ENCODE measurements at regions not wholly inside any gene's neighbourhood (a gene's known extent, or its start where the extent isn't known, plus 50 kb on each side); places are given as distances from the start of the nearest gene placed in this dataset.

DNA sequence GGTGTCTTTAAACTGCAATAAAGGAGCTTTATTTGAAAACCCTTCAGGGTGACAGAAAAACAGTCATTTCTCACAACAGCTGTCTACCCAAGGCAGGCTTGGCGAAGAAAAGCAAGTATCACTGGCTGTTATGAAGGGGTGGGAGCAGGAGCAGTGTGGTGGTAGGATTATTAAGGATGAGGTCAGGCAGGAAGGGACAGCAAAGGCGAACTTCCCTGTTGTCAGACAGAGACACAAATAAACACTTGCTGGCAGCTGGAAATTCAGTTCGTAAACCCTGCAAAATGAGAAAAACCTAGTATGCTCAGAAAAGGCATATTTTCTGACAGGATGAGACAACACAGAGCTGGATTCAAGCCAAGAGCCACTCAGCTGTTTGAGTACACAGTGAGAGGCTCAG lies 416.3 kb upstream of the CDH5 start (continued):
- TF ChIP-seq, protein P1, sequence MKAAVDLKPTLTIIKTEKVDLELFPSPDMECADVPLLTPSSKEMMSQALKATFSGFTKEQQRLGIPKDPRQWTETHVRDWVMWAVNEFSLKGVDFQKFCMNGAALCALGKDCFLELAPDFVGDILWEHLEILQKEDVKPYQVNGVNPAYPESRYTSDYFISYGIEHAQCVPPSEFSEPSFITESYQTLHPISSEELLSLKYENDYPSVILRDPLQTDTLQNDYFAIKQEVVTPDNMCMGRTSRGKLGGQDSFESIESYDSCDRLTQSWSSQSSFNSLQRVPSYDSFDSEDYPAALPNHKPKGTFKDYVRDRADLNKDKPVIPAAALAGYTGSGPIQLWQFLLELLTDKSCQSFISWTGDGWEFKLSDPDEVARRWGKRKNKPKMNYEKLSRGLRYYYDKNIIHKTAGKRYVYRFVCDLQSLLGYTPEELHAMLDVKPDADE (CRISPR knock-in tag; IDR thresholded peaks at IDR 0.05) = no peak
- TF ChIP-seq ZNF432 (CRISPR knock-in tag; IDR thresholded peaks at IDR 0.05; ENCODE audit: borderline replicate concordance) = no peak

DNA sequence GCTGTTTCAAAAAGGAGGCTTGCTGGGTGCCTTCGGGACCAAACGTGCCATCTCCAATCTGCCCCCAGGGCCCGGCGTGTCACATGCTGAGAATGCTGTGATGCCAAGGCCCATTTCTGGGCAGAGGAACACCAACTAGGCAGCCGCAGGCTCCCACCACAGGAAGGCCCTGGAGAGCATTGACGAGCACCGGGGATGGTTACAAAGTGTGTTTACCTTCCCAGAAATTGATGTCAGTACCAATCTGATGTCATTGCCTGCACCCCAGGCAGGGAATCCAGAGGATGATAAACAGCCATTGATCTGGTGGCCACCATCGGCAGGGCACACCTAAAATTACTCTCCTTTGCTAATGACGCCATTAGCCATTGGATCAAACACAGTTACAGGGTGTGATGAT lies 418.1 kb upstream of the CDH5 start:
- BruUV-seq (replicated peaks) = no TSS peak
- CTCF ChIA-PET (ENCODE audit: low intra/inter-chr PET ratio, low total read pairs) = no interaction called here
- WGBS (ENCODE audit: low lambda C conversion rate) = 34% methylated on average over 8 of the region's 9 CpGs
- in situ Hi-C loops (cut with HindIII; ENCODE audit: extremely low pct_ligation_motif_present, low pct_unique_long_range_greater_than_20kb) (no loop called here), intact Hi-C loops (cut with micrococcal nuclease; ENCODE audit: unreplicated experiment) (no loop called here)
- Histone ChIP-seq H3K9ac (ENCODE audit: insufficient read depth, low read depth, low read length) (no peak overlapping the region), H3K9me3 (ENCODE audit: low read length) (no peaks in the 10 kb centered on the region), H4K20me1 (ENCODE audit: insufficient read depth, low read length) (no peaks in the 10 kb centered on the region), H2AFZ (ENCODE audit: low read length) (no peak overlapping the region), H3K4me2 (ENCODE audit: low read depth, low read length) (no peak overlapping the region), H3K27ac (ENCODE audit: extremely low read length, insufficient read depth, low read length) (no peak overlapping the region), H3K4me1 (ENCODE audit: insufficient read depth, low read length) (no peaks in the 10 kb centered on the region), H3K36me3 (replicated peaks in 1 of 2; ENCODE audit: control insufficient read depth in 1 of 2, insufficient read depth in 2 of 2, low read length in 2 of 2) (no peaks in the 10 kb centered on the region), H3K27me3 (ENCODE audit: control insufficient read depth in 1 of 2, insufficient read depth in 2 of 2, low read length in 2 of 2) (no peaks in the 10 kb centered on the region), H3K79me2 (ENCODE audit: insufficient read depth, low read length) (no peaks in the 10 kb centered on the region), H3K4me3 (replicated peaks in 1 of 3; ENCODE audit: insufficient read depth in 1 of 3, low read depth in 2 of 3, low read length in 3 of 3) (no peak overlapping the region)
- ATAC-seq = no peak
- DNase-seq (ENCODE audit: low spot score) = no peak
- POLR2A ChIA-PET = no interaction called here
- FAIRE-seq = no peak
- TF ChIP-seq, protein P2, sequence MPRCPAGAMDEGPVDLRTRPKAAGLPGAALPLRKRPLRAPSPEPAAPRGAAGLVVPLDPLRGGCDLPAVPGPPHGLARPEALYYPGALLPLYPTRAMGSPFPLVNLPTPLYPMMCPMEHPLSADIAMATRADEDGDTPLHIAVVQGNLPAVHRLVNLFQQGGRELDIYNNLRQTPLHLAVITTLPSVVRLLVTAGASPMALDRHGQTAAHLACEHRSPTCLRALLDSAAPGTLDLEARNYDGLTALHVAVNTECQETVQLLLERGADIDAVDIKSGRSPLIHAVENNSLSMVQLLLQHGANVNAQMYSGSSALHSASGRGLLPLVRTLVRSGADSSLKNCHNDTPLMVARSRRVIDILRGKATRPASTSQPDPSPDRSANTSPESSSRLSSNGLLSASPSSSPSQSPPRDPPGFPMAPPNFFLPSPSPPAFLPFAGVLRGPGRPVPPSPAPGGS (CRISPR knock-in tag; IDR thresholded peaks at IDR 0.05) = no peak
- TF ChIP-seq ETV6 (CRISPR knock-in tag; conservative IDR thresholded peaks at IDR 0.05) = no peak
- TF ChIP-seq HDAC1 (CRISPR knock-in tag; IDR thresholded peaks at IDR 0.05) = no peak
- TF ChIP-seq, protein P3, sequence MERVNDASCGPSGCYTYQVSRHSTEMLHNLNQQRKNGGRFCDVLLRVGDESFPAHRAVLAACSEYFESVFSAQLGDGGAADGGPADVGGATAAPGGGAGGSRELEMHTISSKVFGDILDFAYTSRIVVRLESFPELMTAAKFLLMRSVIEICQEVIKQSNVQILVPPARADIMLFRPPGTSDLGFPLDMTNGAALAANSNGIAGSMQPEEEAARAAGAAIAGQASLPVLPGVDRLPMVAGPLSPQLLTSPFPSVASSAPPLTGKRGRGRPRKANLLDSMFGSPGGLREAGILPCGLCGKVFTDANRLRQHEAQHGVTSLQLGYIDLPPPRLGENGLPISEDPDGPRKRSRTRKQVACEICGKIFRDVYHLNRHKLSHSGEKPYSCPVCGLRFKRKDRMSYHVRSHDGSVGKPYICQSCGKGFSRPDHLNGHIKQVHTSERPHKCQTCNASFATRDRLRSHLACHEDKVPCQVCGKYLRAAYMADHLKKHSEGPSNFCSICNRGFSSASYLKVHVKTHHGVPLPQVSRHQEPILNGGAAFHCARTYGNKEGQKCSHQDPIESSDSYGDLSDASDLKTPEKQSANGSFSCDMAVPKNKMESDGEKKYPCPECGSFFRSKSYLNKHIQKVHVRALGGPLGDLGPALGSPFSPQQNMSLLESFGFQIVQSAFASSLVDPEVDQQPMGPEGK (CRISPR knock-in tag; IDR thresholded peaks at IDR 0.05) = no peak
- no peak for TF ChIP-seq SETDB1 (CRISPR knock-in tag; IDR thresholded peaks at IDR 0.05; ENCODE audit: borderline replicate concordance)
- TF ChIP-seq ZNF761 (CRISPR knock-in tag; conservative IDR thresholded peaks at IDR 0.05) = no peak
- TF ChIP-seq MLLT10 (CRISPR knock-in tag; IDR thresholded peaks at IDR 0.05) = no peak
- TF ChIP-seq ZNF224 (CRISPR knock-in tag; IDR thresholded peaks at IDR 0.05) = no peak
- no peak for TF ChIP-seq BRCA1 (CRISPR knock-in tag; IDR thresholded peaks at IDR 0.05)
- no peak for TF ChIP-seq JUND (CRISPR knock-in tag; IDR thresholded peaks at IDR 0.05)
